ENCODE measurements at regions not wholly inside any gene's neighbourhood (a gene's known extent, or its start where the extent isn't known, plus 50 kb on each side); places are given as distances from the start of the nearest gene placed in this dataset.

- TF ChIP-seq GATA3 (IDR thresholded peaks at IDR 0.05; ENCODE audit: low read depth, low read length) (no peak), GATA2 (IDR thresholded peaks at IDR 0.05; ENCODE audit: low read depth, low read length) (no peak)
Measured at GRCh38 chrX:131816551-131817136, 206.5 kb upstream of the STK26 start.
